Fibroblast of skin of scalp (primary cell): ENCODE measurements at regions not wholly inside any gene's neighbourhood (a gene's known extent, or its start where the extent isn't known, plus 50 kb on each side); places are given as distances from the start of the nearest gene placed in this dataset.
"Not testable (repeated sequence)": the region's sequence is repeated elsewhere in the genome, so short reads cannot be mapped to it uniquely, and the experiment has no call there.

ENCODE experiments used
- DNase-seq: peaks from one replicate; pipeline ENCODE4 v3.0.0-alpha.2; 2013

- DNase-seq = peak; percentile 76
Observed at GRCh38 chr1:203559523-203559922, 65.6 kb downstream of the OPTC start.

GRCh38 chr1:203561761-203562160, 64.9 kb upstream of the ATP2B4 start:
- not testable (repeated sequence) for DNase-seq

- peak; percentile 72 for DNase-seq
Observed at GRCh38 chr1:203563291-203563690, 63.3 kb upstream of the ATP2B4 start.

- peak; percentile 77 for DNase-seq
Observed at GRCh38 chr1:203564024-203564423, 62.6 kb upstream of the ATP2B4 start.

- DNase-seq = no peak
Observed at GRCh38 chr1:203565049-203565448, 61.6 kb upstream of the ATP2B4 start.

- no peak for DNase-seq
Observed at GRCh38 chr1:203565981-203566380, 60.7 kb upstream of the ATP2B4 start.

- not testable (repeated sequence) for DNase-seq
Observed at GRCh38 chr1:203566966-203567365, 59.7 kb upstream of the ATP2B4 start.

GRCh38 chr1:203567596-203567995, 59.0 kb upstream of the ATP2B4 start:
- DNase-seq = no peak

GRCh38 chr1:203569490-203570318, 56.9 kb upstream of the ATP2B4 start:
- DNase-seq = peak; percentile 45

GRCh38 chr1:203570805-203571204, 55.8 kb upstream of the ATP2B4 start:
- peak; percentile 51 for DNase-seq

GRCh38 chr1:203571661-203572060, 55.0 kb upstream of the ATP2B4 start:
- DNase-seq = no peak

GRCh38 chr1:203572134-203572625, 54.5 kb upstream of the ATP2B4 start:
- DNase-seq = peak; percentile 87

GRCh38 chr1:203573730-203574129, 52.9 kb upstream of the ATP2B4 start:
- DNase-seq = no peak
